ENCODE measurements at regions not wholly inside any gene's neighbourhood (a gene's known extent, or its start where the extent isn't known, plus 50 kb on each side); places are given as distances from the start of the nearest gene placed in this dataset.
"Not testable (repeated sequence)": the region's sequence is repeated elsewhere in the genome, so short reads cannot be mapped to it uniquely, and the experiment has no call there.

DNA sequence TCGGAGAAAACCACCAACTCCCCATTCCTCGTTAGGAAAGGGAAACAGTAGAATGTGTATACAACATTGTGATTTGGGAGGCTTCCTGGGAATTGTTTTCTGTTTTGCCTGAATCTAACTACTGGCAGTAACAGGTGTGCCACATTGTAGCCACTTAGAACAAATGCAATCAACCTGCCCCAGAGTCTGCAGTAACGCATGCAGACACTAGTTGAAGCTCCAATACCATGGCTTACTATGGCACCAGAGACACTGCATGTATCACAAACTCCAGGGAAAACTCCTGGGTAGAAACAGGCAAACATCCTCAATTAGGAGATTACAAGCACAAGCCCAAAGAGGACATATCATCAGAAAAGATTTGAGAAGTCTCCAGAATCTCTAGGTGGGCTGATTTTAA lies 154.2 kb upstream of the NEIL3 start:
- Histone ChIP-seq H3K4me3 (no peak overlapping the region), H3K27ac (no peak overlapping the region)

DNA sequence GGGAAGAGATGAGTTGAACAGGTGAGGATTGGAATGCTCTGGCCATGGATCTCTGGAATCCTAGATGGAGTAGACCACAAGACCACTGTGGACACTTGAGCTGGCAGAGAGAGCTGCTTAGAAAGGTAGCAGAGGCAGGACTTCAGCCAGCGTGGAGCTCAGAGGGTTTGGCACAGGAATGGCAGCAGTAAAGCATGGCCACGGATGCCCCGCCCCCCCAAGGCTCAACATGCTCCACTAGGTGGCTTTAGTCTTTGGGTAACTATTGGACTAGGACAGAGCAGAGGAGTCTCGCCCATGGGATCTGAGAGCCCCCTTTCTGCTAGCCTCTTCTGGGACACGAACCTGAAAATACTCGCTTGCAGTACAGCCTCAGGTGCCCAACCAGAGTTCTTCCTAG lies 150.1 kb upstream of the NEIL3 start:
- no peak overlapping the region for H3K27ac ChIP-seq
- no peak overlapping the region for H3K4me3 ChIP-seq

DNA sequence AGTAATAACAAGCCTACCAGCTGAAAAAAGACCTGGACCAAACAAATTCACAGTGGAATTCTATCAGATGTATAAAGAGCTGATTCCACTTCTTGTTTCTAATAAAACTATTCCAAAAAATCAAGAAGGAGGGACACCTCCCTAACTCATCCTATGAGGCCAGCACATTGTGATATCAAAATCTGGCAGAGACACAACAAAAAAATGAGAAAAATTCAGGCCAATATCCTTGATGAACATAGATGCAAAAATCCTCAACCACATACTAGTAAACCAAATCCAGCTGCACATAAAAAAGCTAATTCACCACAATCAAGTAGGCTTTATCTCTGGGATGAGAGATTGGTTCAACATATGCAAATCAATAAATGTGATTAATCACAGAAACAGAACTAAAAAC lies 147.9 kb upstream of the NEIL3 start:
- Histone ChIP-seq H3K4me3 (no peak overlapping the region), H3K27ac (no peak overlapping the region)

DNA sequence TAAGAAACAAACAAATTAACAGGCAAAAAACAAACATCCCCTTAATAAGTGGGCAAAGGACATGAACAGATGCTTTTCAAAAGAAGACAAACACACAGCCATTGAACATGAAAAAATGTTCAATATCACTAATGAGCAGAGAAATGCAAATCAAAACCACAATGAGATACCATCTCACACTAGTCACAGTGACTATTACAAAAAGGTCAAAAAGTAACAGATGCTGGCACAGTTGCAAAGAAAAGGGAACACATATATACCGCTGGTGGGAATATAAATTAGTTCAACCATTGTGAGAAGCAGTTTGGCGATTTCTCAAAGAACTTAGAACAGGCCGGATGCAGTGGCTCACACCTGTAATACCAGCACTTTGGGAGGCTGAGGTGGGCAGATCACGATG lies 146.1 kb upstream of the NEIL3 start:
- Histone ChIP-seq H3K27ac (no peak overlapping the region), H3K4me3 (no peak overlapping the region)

GRCh38 chr4:177171588-177171987 lies 138.1 kb upstream of the NEIL3 start:
- Histone ChIP-seq H3K4me3 (no peak overlapping the region), H3K27ac (no peak overlapping the region)

DNA sequence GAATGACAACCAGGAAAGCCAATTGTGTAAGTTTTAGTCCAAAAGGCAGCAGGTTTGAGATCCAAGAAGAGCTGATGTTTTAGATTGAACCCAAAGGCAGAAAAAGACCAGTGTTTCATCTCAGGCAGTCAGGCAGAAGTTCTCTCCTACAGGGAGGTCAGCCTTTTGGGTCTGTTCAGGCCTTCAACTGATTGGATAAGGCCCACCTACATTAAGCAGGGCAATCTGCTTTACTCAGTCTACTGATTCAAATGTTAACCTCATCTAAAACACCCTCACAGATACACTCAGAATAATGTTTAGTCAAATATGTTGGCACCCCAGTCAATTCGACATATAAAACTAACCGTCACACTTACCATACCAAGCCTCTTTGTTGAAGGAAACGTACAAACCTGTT lies 134.2 kb upstream of the NEIL3 start:
- no peak overlapping the region for H3K4me3 ChIP-seq

DNA sequence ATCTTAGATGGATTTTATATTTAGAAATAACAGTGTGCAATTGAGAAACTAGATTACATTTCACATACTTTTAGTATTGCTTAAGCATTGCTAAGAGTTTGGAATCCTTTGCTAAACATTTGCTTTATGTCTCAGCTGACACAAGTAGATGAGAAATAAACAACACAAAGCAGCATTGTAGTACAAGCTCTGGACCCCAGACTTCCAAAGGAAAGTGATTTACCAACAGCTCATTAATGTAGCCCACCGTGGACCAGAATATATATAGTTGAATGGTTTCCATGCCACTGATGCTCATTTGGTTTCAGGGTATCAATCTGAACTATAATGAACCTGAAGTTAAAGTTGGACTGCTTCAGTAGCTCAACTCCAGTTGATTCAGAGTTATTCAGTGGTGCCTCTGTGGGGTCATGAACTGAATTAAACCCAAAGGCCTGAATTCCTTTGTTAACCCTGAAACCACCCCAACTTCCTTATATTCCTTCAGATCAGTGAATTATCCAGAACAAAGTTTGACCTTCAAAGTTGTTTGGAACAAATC lies 132.1 kb upstream of the NEIL3 start:
- Histone ChIP-seq H3K27ac (no peak overlapping the region), H3K4me3 (no peak overlapping the region)

More for the DNA sequence above, 134.2 kb upstream of the NEIL3 start:
- no peak overlapping the region for H3K27ac ChIP-seq

GRCh38 chr4:177178246-177178645 lies 131.4 kb upstream of the NEIL3 start:
- Histone ChIP-seq H3K27ac (no peak overlapping the region), H3K4me3 (no peak overlapping the region)

GRCh38 chr4:177182166-177182565 lies 127.5 kb upstream of the NEIL3 start:
- no peak overlapping the region for H3K27ac ChIP-seq
- H3K4me3 ChIP-seq: no peak overlapping the region

- H3K4me3 ChIP-seq: no peak overlapping the region
- no peak overlapping the region for H3K27ac ChIP-seq
These were observed 126.9 kb upstream of the NEIL3 start for GRCh38 chr4:177182728-177183127.

DNA sequence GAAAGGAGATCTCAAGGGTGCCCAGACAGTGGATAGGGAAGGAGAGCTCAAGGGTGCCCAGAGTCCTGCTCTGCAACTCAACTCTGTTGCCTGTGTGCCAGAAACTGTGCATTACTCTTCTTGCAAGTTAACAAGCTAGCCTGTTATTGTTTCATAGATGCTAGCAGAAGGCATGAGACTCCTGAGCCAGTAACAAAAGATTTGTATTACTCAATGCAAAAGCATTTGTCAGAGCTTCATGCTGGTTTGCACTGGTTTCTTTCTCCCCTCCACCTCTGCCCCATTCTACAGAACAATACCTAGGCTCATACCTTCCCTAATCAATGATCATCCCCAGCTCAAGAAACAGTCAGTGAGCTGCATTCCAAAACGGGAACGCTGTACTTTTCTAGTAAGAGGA lies 124.5 kb upstream of the NEIL3 start:
- Histone ChIP-seq H3K4me3 (no peak overlapping the region), H3K27ac (no peak overlapping the region)

DNA sequence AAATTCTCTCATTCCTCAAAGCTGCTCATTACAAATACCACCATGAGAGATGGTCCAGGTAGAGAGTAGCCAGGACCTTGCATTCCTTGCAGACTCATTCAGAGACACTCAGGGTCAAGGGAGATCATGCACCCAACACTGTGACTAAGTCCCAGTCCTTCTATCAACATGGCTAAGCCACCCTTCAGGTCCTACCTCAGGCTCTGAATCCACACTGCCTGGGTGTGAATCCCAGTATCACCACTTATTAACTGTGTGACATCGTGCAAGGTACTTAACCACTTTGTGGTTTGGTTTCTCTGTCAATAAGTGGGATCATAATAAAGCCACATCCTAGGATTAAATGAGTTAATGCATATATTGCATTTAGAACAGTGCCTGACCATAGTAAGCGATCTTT lies 124.1 kb upstream of the NEIL3 start:
- Histone ChIP-seq H3K4me3 (no peak overlapping the region), H3K27ac (no peak overlapping the region)

DNA sequence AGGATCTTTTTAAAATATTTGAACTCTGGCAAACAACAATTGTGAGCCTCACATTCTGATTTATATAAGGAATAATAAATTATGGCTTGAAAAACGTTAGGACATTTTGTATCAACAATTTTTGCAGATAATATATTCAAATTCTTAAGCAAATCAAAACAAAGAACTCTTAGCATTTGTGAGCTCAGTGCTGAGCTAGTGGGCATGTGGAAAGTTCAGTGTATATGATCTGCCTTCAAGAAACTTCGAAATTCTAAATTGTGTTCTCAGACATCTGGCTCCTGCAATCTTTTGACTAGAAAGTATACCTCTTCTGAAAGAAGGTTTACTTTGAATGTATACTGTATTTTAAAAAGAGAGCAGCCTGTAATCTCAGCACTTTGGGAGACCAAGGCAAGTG lies 122.3 kb upstream of the NEIL3 start:
- Histone ChIP-seq H3K4me3 (no peak overlapping the region), H3K27ac (no peak overlapping the region)

- H3K27ac ChIP-seq: no peak overlapping the region
- H3K4me3 ChIP-seq: no peak overlapping the region
These were observed 118.6 kb upstream of the NEIL3 start for GRCh38 chr4:177190995-177191580.

DNA sequence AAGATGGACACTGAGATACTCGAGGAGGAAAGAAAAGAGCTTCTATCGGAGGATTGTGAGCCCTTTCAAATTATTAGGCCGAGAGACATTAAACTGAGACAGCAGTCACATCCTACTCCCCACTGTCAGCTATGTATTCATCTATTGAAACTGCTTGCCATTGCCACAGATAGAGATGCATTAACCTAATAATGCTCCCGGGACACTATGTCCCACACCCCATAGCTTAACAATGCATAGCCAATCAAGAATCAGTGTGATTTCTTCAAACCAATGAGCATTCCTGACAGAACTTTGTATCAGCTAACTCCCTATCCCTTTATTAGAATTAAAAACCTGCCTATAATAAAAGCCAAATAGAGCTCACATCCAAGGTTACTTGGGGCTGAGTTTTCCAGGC lies 118.1 kb upstream of the NEIL3 start:
- Histone ChIP-seq H3K27ac (no peak overlapping the region), H3K4me3 (no peak overlapping the region)

GRCh38 chr4:177191991-177192390 lies 117.7 kb upstream of the NEIL3 start:
- Histone ChIP-seq H3K4me3 (no peak overlapping the region), H3K27ac (no peak overlapping the region)

DNA sequence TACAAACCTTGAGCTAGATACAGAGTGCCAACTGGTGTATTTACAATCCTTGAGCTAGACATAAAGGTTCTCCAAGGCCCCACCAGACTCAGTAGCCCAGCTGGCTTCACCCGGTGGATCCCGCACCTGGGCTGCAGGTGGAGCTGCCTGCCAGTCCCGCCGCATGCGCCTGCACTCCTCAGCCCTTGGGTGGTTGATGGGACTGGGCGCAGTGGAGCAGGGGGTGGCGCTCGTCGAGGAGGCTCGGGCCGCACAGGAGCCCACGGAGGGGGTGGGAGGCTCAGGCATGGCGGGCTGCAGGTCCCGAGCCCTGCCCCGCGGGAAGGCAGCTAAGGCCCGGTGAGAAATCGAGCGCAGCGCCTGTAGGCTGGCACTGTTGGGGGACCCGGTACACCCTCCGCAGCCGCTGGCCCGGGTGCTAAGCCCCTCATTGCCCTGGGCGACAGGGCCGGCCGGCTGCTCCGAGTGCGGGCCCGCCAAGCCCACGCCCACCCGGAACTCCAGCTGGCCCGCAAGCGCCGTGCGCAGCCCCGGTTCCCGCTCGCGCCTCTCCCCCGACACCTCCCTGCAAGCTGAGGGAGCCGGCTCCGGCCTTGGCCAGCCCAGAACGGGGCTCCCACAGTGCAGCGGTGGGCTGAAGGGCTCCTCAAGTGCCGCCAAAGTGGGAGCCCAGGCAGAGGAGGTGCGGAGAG lies 116.5 kb upstream of the NEIL3 start:
- not testable (repeated sequence) for H3K27ac ChIP-seq, H3K4me3 ChIP-seq

DNA sequence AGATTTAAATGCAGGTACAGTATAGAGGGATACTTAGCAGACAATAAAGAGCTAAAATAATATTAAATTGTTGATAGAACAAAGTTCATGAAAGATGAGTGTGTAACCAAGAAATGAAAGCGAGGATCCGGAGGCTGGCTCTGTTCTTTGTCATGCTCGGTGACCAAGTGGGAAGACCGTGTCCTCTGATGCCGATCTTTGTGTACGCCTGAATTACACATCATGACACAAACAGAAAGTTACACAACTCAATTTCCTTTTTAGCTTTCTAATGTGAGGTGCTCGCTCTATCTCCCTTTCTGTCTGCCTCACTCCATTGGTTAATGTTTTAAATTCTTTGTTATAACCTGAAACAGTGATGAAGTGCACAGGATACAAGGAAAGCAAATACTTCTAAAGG lies 114.8 kb upstream of the NEIL3 start:
- no peak overlapping the region for H3K4me3 ChIP-seq
- H3K27ac ChIP-seq: no peak overlapping the region

DNA sequence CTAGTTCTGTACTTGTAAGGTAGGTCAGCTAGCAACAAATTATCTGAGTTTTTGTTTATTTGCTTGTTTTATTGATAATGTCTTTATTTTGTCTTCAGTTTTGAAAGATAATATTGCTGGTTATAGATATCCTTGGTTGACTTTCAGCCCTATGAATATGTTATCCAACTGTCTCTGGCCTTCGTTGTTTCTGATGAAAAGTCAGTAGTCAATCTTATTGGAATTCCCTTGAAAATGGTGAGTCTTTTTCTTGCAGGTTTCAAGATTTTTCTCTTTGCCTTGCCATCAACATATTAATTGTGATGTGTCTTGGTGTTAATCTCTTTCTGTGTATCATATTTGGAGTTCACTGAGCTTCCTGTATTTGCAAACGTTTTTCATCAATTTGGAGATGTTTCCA lies 113.1 kb upstream of the NEIL3 start:
- Histone ChIP-seq H3K27ac (no peak overlapping the region), H3K4me3 (no peak overlapping the region)

DNA sequence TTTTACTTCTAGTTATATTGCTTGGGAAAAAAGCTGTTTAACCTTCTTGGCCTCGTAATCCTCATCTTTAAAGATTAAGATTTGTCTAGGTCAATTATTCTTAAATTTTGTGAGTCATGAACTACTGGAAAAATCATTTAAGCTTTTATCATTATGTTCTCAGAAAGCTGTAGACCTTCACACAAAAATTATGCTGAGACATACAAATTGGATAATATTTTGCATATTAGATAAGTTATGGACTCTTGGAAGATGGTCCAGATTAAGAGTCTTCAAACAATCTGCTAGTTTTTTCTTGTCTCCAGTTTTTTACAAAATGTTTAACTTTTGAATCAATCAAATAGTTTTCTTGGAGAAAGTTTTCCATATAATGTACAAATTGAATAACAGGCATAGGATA lies 108.1 kb upstream of the NEIL3 start:
- Histone ChIP-seq H3K4me3 (no peak overlapping the region), H3K27ac (no peak overlapping the region)

DNA sequence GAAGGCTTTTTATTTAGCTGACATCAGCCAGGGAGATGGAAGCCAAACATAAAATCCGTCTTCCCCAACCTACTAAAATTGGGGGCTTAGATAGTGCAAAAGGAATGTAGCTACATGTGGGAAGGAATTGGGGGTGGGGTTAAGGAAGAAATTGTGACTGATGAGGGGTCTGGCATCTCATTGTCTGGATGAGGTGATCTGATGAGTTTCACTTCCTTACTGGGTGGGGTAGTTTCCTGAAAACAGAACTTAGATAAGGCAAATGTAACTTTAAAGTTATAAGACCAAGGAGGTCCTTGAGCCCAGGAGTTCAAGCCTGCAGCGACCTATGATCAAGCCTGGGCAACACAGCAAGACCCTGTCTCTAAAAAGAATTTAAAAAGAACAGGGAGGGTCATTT lies 105.5 kb upstream of the NEIL3 start:
- Histone ChIP-seq H3K4me3 (no peak overlapping the region), H3K27ac (no peak overlapping the region)

DNA sequence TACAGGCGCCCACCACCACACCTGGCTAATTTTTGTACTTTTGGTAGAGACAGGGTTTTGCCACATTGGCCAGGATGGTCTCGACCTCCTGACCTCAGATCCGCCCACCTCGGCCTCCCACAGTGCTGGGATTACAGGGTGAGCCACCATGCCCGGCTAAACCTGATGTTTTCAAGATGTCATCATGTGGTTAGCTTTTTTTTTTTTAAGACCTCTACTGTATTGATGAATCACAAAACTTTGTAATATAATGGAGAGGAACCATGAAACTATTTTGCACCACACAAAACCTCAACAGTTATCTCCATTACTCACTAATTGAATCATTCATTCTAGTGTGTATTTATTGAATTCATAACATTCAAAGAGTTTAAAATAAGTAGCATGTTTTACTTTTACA lies 94.7 kb upstream of the NEIL3 start:
- H3K4me3 ChIP-seq: no peak overlapping the region
- H3K27ac ChIP-seq: no peak overlapping the region
